Liver (tissue), 7 donors: ENCODE measurements at regions not wholly inside any gene's neighbourhood (a gene's known extent, or its start where the extent isn't known, plus 50 kb on each side); places are given as distances from the start of the nearest gene placed in this dataset.

Experiments
- DNase-seq: peaks from one replicate; pipeline ENCODE4 v3.0.0-alpha.2; 2017; ENCODE audit warnings: low spot score
- H3K27ac ChIP-seq, 2 donors: one replicate each; pipeline ENCODE4 v1.7.0; 2013; ENCODE audit warnings: inconsistent platforms in 2 of 2, low read length in 2 of 2, control low read depth in 1 of 2, low read depth in 1 of 2, mild to moderate bottlenecking in 1 of 2
- H3K27me3 ChIP-seq, 4 donors: one replicate each; pipeline versions ENCODE4 v1.6.1 to v1.7.0; 2013; ENCODE audit warnings: low read length in 3 of 4, inconsistent platforms in 1 of 4, mild to moderate bottlenecking in 1 of 4, moderate library complexity in 1 of 4; ENCODE audit not compliant: control insufficient read depth in 4 of 4, insufficient read depth in 4 of 4
- H3K36me3 ChIP-seq, 4 donors: one replicate each; pipeline versions ENCODE4 v1.6.1 to v1.7.0; 2013; ENCODE audit warnings: low read length in 3 of 4, mild to moderate bottlenecking in 3 of 4, low read depth in 1 of 4, moderate library complexity in 1 of 4; ENCODE audit not compliant: control insufficient read depth in 4 of 4, insufficient read depth in 3 of 4
- H3K4me1 ChIP-seq, 4 donors: one replicate each; pipeline versions ENCODE4 v1.6.1 to v1.7.0; 2013; ENCODE audit warnings: low read length in 3 of 4, mild to moderate bottlenecking in 3 of 4, moderate library complexity in 1 of 4; ENCODE audit not compliant: control insufficient read depth in 4 of 4, insufficient read depth in 4 of 4
- H3K4me3 ChIP-seq, 3 donors: one replicate each; pipeline versions ENCODE4 v1.6.1 to v1.7.0; 2013; ENCODE audit warnings: low read length in 3 of 3, control low read depth in 1 of 3, low read depth in 1 of 3, mild to moderate bottlenecking in 1 of 3
- H3K9ac ChIP-seq, 2 donors: one replicate each; pipeline ENCODE4 v1.7.0; 2013; ENCODE audit warnings: low read length in 2 of 2, mild to moderate bottlenecking in 2 of 2, moderate library complexity in 2 of 2, control low read depth in 1 of 2, low read depth in 1 of 2
- H3K9me3 ChIP-seq, 4 donors: one replicate each; pipeline versions ENCODE4 v1.6.1 to v1.7.0; 2013; ENCODE audit warnings: low read length in 3 of 4; ENCODE audit not compliant: control insufficient read depth in 4 of 4
- ATF3 ChIP-seq: IDR thresholded peaks from 2 replicates; pipeline ENCODE4 v1.6.1; 2016; ENCODE audit warnings: antibody characterized with exemption
- EGR1 ChIP-seq, 2 donors: IDR thresholded peaks; 2 replicates each; pipeline ENCODE4 v1.6.1; 2016 to 2018; ENCODE audit warnings: antibody characterized with exemption in 2 of 2, low read depth in 2 of 2
- FOXA1 ChIP-seq: IDR thresholded peaks from 2 replicates; pipeline ENCODE4 v1.6.1; 2016; ENCODE audit warnings: antibody characterized with exemption
- FOXA2 ChIP-seq: IDR thresholded peaks from 2 replicates; pipeline ENCODE4 v1.6.1; 2016; ENCODE audit warnings: antibody characterized with exemption
- GABPA ChIP-seq, 2 donors: IDR thresholded peaks in 1 of 2; conservative IDR thresholded peaks in 1 of 2; 2 replicates each; pipeline ENCODE4 v1.6.1; 2016; ENCODE audit warnings: antibody characterized with exemption in 2 of 2, mild to moderate bottlenecking in 1 of 2, moderate library complexity in 1 of 2
- HNF4A ChIP-seq, 2 donors: conservative IDR thresholded peaks; 2 replicates each; pipeline ENCODE4 v1.6.1; 2016; ENCODE audit warnings: antibody characterized with exemption in 2 of 2, mild to moderate bottlenecking in 2 of 2
- HNF4G ChIP-seq: IDR thresholded peaks from 2 replicates; pipeline ENCODE4 v1.6.1; 2016; ENCODE audit warnings: antibody characterized with exemption
- JUND ChIP-seq, 2 donors: IDR thresholded peaks; 2 replicates each; pipeline ENCODE4 v1.6.1; 2016; ENCODE audit warnings: antibody characterized with exemption in 2 of 2
- MAX ChIP-seq: IDR thresholded peaks from 2 replicates; pipeline ENCODE4 v1.6.1; 2016; ENCODE audit warnings: antibody characterized with exemption
- NR2F2 ChIP-seq: IDR thresholded peaks from 2 replicates; pipeline ENCODE4 v1.6.1; 2016; ENCODE audit warnings: antibody characterized with exemption
- RAD21 ChIP-seq, 2 donors: IDR thresholded peaks; 2 replicates each; pipeline ENCODE4 v1.6.1; 2016; ENCODE audit warnings: antibody characterized with exemption in 2 of 2, mild to moderate bottlenecking in 2 of 2
- REST ChIP-seq: IDR thresholded peaks from 2 replicates; pipeline ENCODE4 v1.6.1; 2016; ENCODE audit warnings: antibody characterized with exemption, mild to moderate bottlenecking
- RXRA ChIP-seq, 2 donors: IDR thresholded peaks; 2 replicates each; pipeline ENCODE4 v1.6.1; 2017 to 2018; ENCODE audit warnings: antibody characterized with exemption in 2 of 2, mild to moderate bottlenecking in 1 of 2
- SP1 ChIP-seq: IDR thresholded peaks from 2 replicates; pipeline ENCODE4 v1.6.1; 2018; ENCODE audit warnings: antibody characterized with exemption, mild to moderate bottlenecking
- TAF1 ChIP-seq: conservative IDR thresholded peaks from 2 replicates; pipeline ENCODE4 v1.6.1; 2016; ENCODE audit warnings: antibody characterized with exemption, mild to moderate bottlenecking
- YY1 ChIP-seq: IDR thresholded peaks from 2 replicates; pipeline ENCODE4 v1.6.1; 2016; ENCODE audit warnings: antibody characterized with exemption, mild to moderate bottlenecking
- ZBTB33 ChIP-seq: IDR thresholded peaks from 2 replicates; pipeline ENCODE4 v1.6.1; 2016; ENCODE audit warnings: antibody characterized with exemption
- WGBS: extraction: QIAGEN DNeasy Blood & Tissue Kit; methylation state at CpG from one replicate; pipeline ENCODE4 v1.1.7; 2013; 5-methylcytosine and 5-hydroxymethylcytosine counted together
- donor health status: healthy.
- donor health status: healthy.
- donor health status: healthy.
- donor health status: healthy.

GRCh38 chr20:21022925-21023324 is 83.2 kb downstream of the LINC00237 start:
- Histone ChIP-seq H3K9me3 (no peaks in the 10 kb centered on the region), H3K36me3 (no peaks in the 10 kb centered on the region), H3K9ac (no peak overlapping the region), H3K4me3 (no peak overlapping the region), H3K4me1 (no peaks in the 10 kb centered on the region), H3K27me3 (peaks cover 6 to 32% (median 13%) of the 10 kb centered on the region in 4 donors), H3K27ac (no peak overlapping the region)
- DNase-seq = no peak
- WGBS = 90% methylated on average over 5 of the region's 5 CpGs
- TF ChIP-seq REST (no peak), FOXA2 (no peak), YY1 (no peak), ATF3 (no peak), RAD21 (IDR thresholded peaks at IDR 0.05) (no peak), NR2F2 (no peak), RXRA (IDR thresholded peaks at IDR 0.05) (no peak), JUND (IDR thresholded peaks at IDR 0.05) (no peak), SP1 (no peak)

GRCh38 chr20:21021472-21021790 is 84.7 kb downstream of the LINC00237 start:
- Histone ChIP-seq H3K4me3 (no peak overlapping the region), H3K9me3 (no peaks in the 10 kb centered on the region), H3K4me1 (no peaks in the 10 kb centered on the region), H3K27me3 (peaks cover 6 to 33% (median 13%) of the 10 kb centered on the region in 4 donors), H3K36me3 (no peaks in the 10 kb centered on the region), H3K27ac (no peak overlapping the region), H3K9ac (no peak overlapping the region)
- WGBS = 13% methylated on average over 1 of the region's 1 CpG
- no peak for DNase-seq
- TF ChIP-seq GABPA (IDR thresholded peaks at IDR 0.05 in 1 of 2, conservative IDR thresholded peaks at IDR 0.05 in 1 of 2) (no peak), RXRA (IDR thresholded peaks at IDR 0.05) (no peak), HNF4G (no peak), JUND (IDR thresholded peaks at IDR 0.05) (no peak), TAF1 (no peak)

GRCh38 chr20:21020659-21021471 is 85.3 kb downstream of the LINC00237 start:
- Histone ChIP-seq H3K9me3 (no peaks in the 10 kb centered on the region), H3K9ac (no peak overlapping the region), H3K27me3 (peaks cover 6 to 33% (median 13%) of the 10 kb centered on the region in 4 donors), H3K4me1 (no peaks in the 10 kb centered on the region), H3K4me3 (no peak overlapping the region), H3K36me3 (no peaks in the 10 kb centered on the region), H3K27ac (no peak overlapping the region)
- 25% methylated on average over 11 of the region's 11 CpGs for WGBS
- DNase-seq = no peak
- no peak for TF ChIP-seq ATF3
- TF ChIP-seq ZBTB33 = no peak
- TF ChIP-seq REST = no peak
- no peak for TF ChIP-seq YY1
- no peak for TF ChIP-seq EGR1 (IDR thresholded peaks at IDR 0.05; ENCODE audit: low read depth in 2 of 2)
- TF ChIP-seq FOXA1 = no peak
- TF ChIP-seq FOXA2 = no peak
- no peak for TF ChIP-seq HNF4G
- TF ChIP-seq NR2F2 = no peak
- no peak for TF ChIP-seq MAX
- TF ChIP-seq TAF1 = no peak
- no peak for TF ChIP-seq HNF4A (conservative IDR thresholded peaks at IDR 0.05)
- no peak for TF ChIP-seq JUND (IDR thresholded peaks at IDR 0.05)
- no peak for TF ChIP-seq SP1
- TF ChIP-seq RXRA (IDR thresholded peaks at IDR 0.05) = no peak
- no peak for TF ChIP-seq GABPA (IDR thresholded peaks at IDR 0.05 in 1 of 2, conservative IDR thresholded peaks at IDR 0.05 in 1 of 2)
